DND-41 (cell line): ENCODE measurements at regions not wholly inside any gene's neighbourhood (a gene's known extent, or its start where the extent isn't known, plus 50 kb on each side); places are given as distances from the start of the nearest gene placed in this dataset.

Experiments
- ATAC-seq: fragments of 200-7000 bp; cut with Tn5 transposase; 3 replicates; pipeline ENCODE4 v1.9.1; 2021; ENCODE audit warnings: low read depth; ENCODE audit not compliant: insufficient read depth
- DNase-seq: peaks from one replicate; pipeline ENCODE4 v3.0.0-alpha.2; 2020
- H2AFZ ChIP-seq: 2 replicates; pipeline ENCODE4 v1.6.0; 2012; ENCODE audit warnings: low read depth, low read length
- H3K27ac ChIP-seq: 2 replicates; pipeline ENCODE4 v1.5.1; 2012; ENCODE audit warnings: low read length, inconsistent platforms
- H3K27me3 ChIP-seq: fragments of 200-600 bp; sonication (generic); 2 replicates; pipeline ENCODE4 v1.6.0; 2012; ENCODE audit warnings: low read length, mild to moderate bottlenecking, inconsistent platforms; ENCODE audit not compliant: insufficient read depth, poor library complexity
- H3K36me3 ChIP-seq: 2 replicates; pipeline ENCODE4 v1.5.1; 2012; ENCODE audit warnings: low read length, inconsistent platforms; ENCODE audit not compliant: insufficient read depth
- H3K4me1 ChIP-seq: 2 replicates; pipeline ENCODE4 v1.5.1; 2012; ENCODE audit warnings: mild to moderate bottlenecking, low read length; ENCODE audit not compliant: insufficient read depth
- H3K4me2 ChIP-seq: 2 replicates; pipeline ENCODE4 v1.6.0; 2012; ENCODE audit warnings: mild to moderate bottlenecking, moderate library complexity, low read length, inconsistent platforms; ENCODE audit not compliant: insufficient read depth
- H3K4me3 ChIP-seq, 2 experiments: fragments of 200-600 bp in 1 of 2; shearing (Covaris generic) in 1 of 2; 2 replicates each; pipeline ENCODE4 v1.5.1; 2012 to 2016; ENCODE audit warnings: inconsistent platforms in 2 of 2, low read length in 2 of 2, mild to moderate bottlenecking in 2 of 2, low read depth in 1 of 2, moderate library complexity in 1 of 2
- H3K79me2 ChIP-seq: 2 replicates; pipeline ENCODE4 v1.6.0; 2012; ENCODE audit warnings: low read length, inconsistent platforms; ENCODE audit not compliant: insufficient read depth
- H3K9ac ChIP-seq: 2 replicates; pipeline ENCODE4 v1.6.0; 2012; ENCODE audit warnings: low read depth, mild to moderate bottlenecking, inconsistent platforms, low read length, moderate library complexity
- H3K9me3 ChIP-seq: 2 replicates; pipeline ENCODE4 v1.5.1; 2012; ENCODE audit warnings: low read length, moderate library complexity, mild to moderate bottlenecking, inconsistent platforms; ENCODE audit not compliant: insufficient read depth, severe bottlenecking
- H4K20me1 ChIP-seq: 2 replicates; pipeline ENCODE4 v1.6.0; 2012; ENCODE audit warnings: low read length; ENCODE audit not compliant: insufficient read depth
- CTCF ChIP-seq: IDR thresholded peaks from 2 replicates; pipeline ENCODE4 v1.5.1; 2012; ENCODE audit warnings: borderline replicate concordance, low read length, moderate library complexity, mild to moderate bottlenecking; ENCODE audit not compliant: poor library complexity, severe bottlenecking; ENCODE audit errors: extremely low read depth
- EZH2 ChIP-seq: IDR thresholded peaks from 3 replicates; pipeline ENCODE4 v1.6.1; 2012; ENCODE audit warnings: borderline replicate concordance, low read depth, mild to moderate bottlenecking, moderate library complexity, low read length, inconsistent platforms; ENCODE audit not compliant: severe bottlenecking

- Histone ChIP-seq H3K4me1 (no peaks in the 10 kb centered on the region), H3K9me3 (no peaks in the 10 kb centered on the region), H3K9ac (no peak overlapping the region), H3K27me3 (no peaks in the 10 kb centered on the region), H4K20me1 (no peaks in the 10 kb centered on the region), H3K4me3 (no peak overlapping the region), H3K36me3 (no peaks in the 10 kb centered on the region), H3K79me2 (no peaks in the 10 kb centered on the region), H3K27ac (no peak overlapping the region), H2AFZ (no peak overlapping the region), H3K4me2 (no peak overlapping the region)
- DNase-seq (no peak), ATAC-seq (no peak)
- TF ChIP-seq CTCF (no peak), EZH2 (no peak)
Measured at GRCh38 chr15:26073430-26074333, 210.6 kb upstream of the ATP10A start.

GRCh38 chr15:26070095-26070532 is 207.0 kb upstream of the ATP10A start:
- Histone ChIP-seq H3K27me3 (no peaks in the 10 kb centered on the region), H3K36me3 (no peaks in the 10 kb centered on the region), H4K20me1 (no peaks in the 10 kb centered on the region), H3K4me1 (no peaks in the 10 kb centered on the region), H3K79me2 (no peaks in the 10 kb centered on the region), H3K27ac (no peak overlapping the region), H3K9ac (no peak overlapping the region), H2AFZ (no peak overlapping the region), H3K9me3 (no peaks in the 10 kb centered on the region), H3K4me2 (no peak overlapping the region), H3K4me3 (no peak overlapping the region)
- ATAC-seq = no peak
- DNase-seq = no peak
- TF ChIP-seq CTCF (no peak), EZH2 (no peak)

GRCh38 chr15:26069231-26069641 is 206.1 kb upstream of the ATP10A start:
- H3K4me2 ChIP-seq = no peak overlapping the region
- H3K79me2 ChIP-seq = no peaks in the 10 kb centered on the region
- no peaks in the 10 kb centered on the region for H4K20me1 ChIP-seq
- TF ChIP-seq EZH2 (no peak), CTCF (no peak)
- H3K9ac ChIP-seq = no peak overlapping the region
- no peaks in the 10 kb centered on the region for H3K27me3 ChIP-seq
- H3K9me3 ChIP-seq = no peaks in the 10 kb centered on the region
- no peak overlapping the region for H2AFZ ChIP-seq
- H3K36me3 ChIP-seq = no peaks in the 10 kb centered on the region
- H3K27ac ChIP-seq = no peak overlapping the region
- DNase-seq (no peak), ATAC-seq (no peak)
- no peaks in the 10 kb centered on the region for H3K4me1 ChIP-seq
- no peak overlapping the region for H3K4me3 ChIP-seq
